ENCODE measurements at regions not wholly inside any gene's neighbourhood (a gene's known extent, or its start where the extent isn't known, plus 50 kb on each side); places are given as distances from the start of the nearest gene placed in this dataset.
A peak's percentile ranks its signal among the peaks of the same experiment; 100 is the strongest.

GRCh38 chr1:234957330-234958065 is 171.1 kb downstream of the TOMM20 start:
- Histone ChIP-seq H3K4me2 (replicated peaks; ENCODE audit: extremely low read depth, low read length, poor library complexity, severe bottlenecking) (no peak overlapping the region), H3K9ac (ENCODE audit: insufficient read depth, low read length, poor library complexity, severe bottlenecking) (no peak overlapping the region), H3K79me2 (ENCODE audit: insufficient read depth, low read length) (peaks cover 18% of the 10 kb centered on the region), H3K27ac (ENCODE audit: low read depth in 1 of 2, low read length in 2 of 2) (peak overlapping the region; percentile 34 to 100), H3K9me3 (replicated peaks in 1 of 2; ENCODE audit: control insufficient read depth in 1 of 2, insufficient read depth in 1 of 2, low read length in 2 of 2) (no peaks in the 10 kb centered on the region), H3K36me3 (replicated peaks in 1 of 2; ENCODE audit: control insufficient read depth in 1 of 2, insufficient read depth in 2 of 2, low read length in 2 of 2) (no peaks in the 10 kb centered on the region), H3K4me1 (ENCODE audit: control insufficient read depth in 1 of 2, insufficient read depth in 2 of 2, low read length in 2 of 2) (peaks cover 92 to 98% of the 10 kb centered on the region in 2 donors), H3K27me3 (ENCODE audit: control insufficient read depth in 2 of 2, insufficient read depth in 2 of 2, low read length in 2 of 2) (no peaks in the 10 kb centered on the region), H2AFZ (ENCODE audit: insufficient read depth, low read depth, low read length, poor library complexity, severe bottlenecking) (peak overlapping the region; percentile 18), H4K20me1 (ENCODE audit: insufficient read depth, low read length) (no peaks in the 10 kb centered on the region), H3K4me3 (replicated peaks in 1 of 3; ENCODE audit: low read depth in 2 of 3, low read length in 3 of 3) (no peak overlapping the region)
- Mint-ChIP-seq H3K36me3 (peaks cover 5 to 8% of the 10 kb centered on the region in 2 donors), H3K9me3 (no peaks in the 10 kb centered on the region), H3K4me3 (no peak overlapping the region), H3K4me1 (peaks cover 95% of the 10 kb centered on the region), H3K27ac (peak overlapping the region; percentile 25 to 100 (median 74)), H3K27me3 (ENCODE audit: low read depth in 3 of 3) (peaks cover 0 to 2% (median 0%) of the 10 kb centered on the region in 3 donors)
- TF ChIP-seq, protein P1, sequence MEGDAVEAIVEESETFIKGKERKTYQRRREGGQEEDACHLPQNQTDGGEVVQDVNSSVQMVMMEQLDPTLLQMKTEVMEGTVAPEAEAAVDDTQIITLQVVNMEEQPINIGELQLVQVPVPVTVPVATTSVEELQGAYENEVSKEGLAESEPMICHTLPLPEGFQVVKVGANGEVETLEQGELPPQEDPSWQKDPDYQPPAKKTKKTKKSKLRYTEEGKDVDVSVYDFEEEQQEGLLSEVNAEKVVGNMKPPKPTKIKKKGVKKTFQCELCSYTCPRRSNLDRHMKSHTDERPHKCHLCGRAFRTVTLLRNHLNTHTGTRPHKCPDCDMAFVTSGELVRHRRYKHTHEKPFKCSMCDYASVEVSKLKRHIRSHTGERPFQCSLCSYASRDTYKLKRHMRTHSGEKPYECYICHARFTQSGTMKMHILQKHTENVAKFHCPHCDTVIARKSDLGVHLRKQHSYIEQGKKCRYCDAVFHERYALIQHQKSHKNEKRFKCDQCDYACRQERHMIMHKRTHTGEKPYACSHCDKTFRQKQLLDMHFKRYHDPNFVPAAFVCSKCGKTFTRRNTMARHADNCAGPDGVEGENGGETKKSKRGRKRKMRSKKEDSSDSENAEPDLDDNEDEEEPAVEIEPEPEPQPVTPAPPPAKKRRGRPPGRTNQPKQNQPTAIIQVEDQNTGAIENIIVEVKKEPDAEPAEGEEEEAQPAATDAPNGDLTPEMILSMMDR (IDR thresholded peaks at IDR 0.05), result no peak
- intact Hi-C loops (cut with micrococcal nuclease), result no loop called here
- 80% methylated on average over 9 of the region's 14 CpGs for WGBS (ENCODE audit: insufficient coverage)
- DNase-seq, result peak in 1 of 3 donors; percentile 48

GRCh38 chr1:234956821-234957329 is 171.8 kb downstream of the TOMM20 start:
- Histone ChIP-seq H3K9me3 (replicated peaks in 1 of 2; ENCODE audit: control insufficient read depth in 1 of 2, insufficient read depth in 1 of 2, low read length in 2 of 2) (no peaks in the 10 kb centered on the region), H3K36me3 (replicated peaks in 1 of 2; ENCODE audit: control insufficient read depth in 1 of 2, insufficient read depth in 2 of 2, low read length in 2 of 2) (no peaks in the 10 kb centered on the region), H3K79me2 (ENCODE audit: insufficient read depth, low read length) (peaks cover 18% of the 10 kb centered on the region), H3K4me3 (replicated peaks in 1 of 3; ENCODE audit: low read depth in 2 of 3, low read length in 3 of 3) (no peak overlapping the region), H3K4me2 (replicated peaks; ENCODE audit: extremely low read depth, low read length, poor library complexity, severe bottlenecking) (no peak overlapping the region), H4K20me1 (ENCODE audit: insufficient read depth, low read length) (no peaks in the 10 kb centered on the region), H3K4me1 (ENCODE audit: control insufficient read depth in 1 of 2, insufficient read depth in 2 of 2, low read length in 2 of 2) (peaks cover 86 to 92% of the 10 kb centered on the region in 2 donors), H3K27me3 (ENCODE audit: control insufficient read depth in 2 of 2, insufficient read depth in 2 of 2, low read length in 2 of 2) (no peaks in the 10 kb centered on the region), H3K27ac (ENCODE audit: low read depth in 1 of 2, low read length in 2 of 2) (peak overlapping the region; percentile 34 to 100), H2AFZ (ENCODE audit: insufficient read depth, low read depth, low read length, poor library complexity, severe bottlenecking) (no peak overlapping the region), H3K9ac (ENCODE audit: insufficient read depth, low read length, poor library complexity, severe bottlenecking) (no peak overlapping the region)
- peaks cover 89% of the 10 kb centered on the region for H3K4me1 Mint-ChIP-seq
- intact Hi-C loops (cut with micrococcal nuclease), result no loop called here
- peak overlapping the region; percentile 25 to 100 (median 74) for H3K27ac Mint-ChIP-seq
- whole genome bisulfite sequencing (ENCODE audit: insufficient coverage), result 67% methylated on average over 1 of the region's 11 CpGs
- TF ChIP-seq, protein P1 (IDR thresholded peaks at IDR 0.05), result no peak
- H3K4me3 Mint-ChIP-seq, result no peak overlapping the region
- DNase-seq, result peak in 1 of 3 donors; percentile 18
- peaks cover 5 to 8% of the 10 kb centered on the region in 2 donors for H3K36me3 Mint-ChIP-seq
- peaks cover 0 to 2% (median 0%) of the 10 kb centered on the region in 3 donors for H3K27me3 Mint-ChIP-seq (ENCODE audit: low read depth in 3 of 3)
- no peaks in the 10 kb centered on the region for H3K9me3 Mint-ChIP-seq

All from CD14-positive monocyte (primary cell).